SK-N-DZ (cell line): ENCODE measurements at regions not wholly inside any gene's neighbourhood (a gene's known extent, or its start where the extent isn't known, plus 50 kb on each side); places are given as distances from the start of the nearest gene placed in this dataset.
"Not testable (repeated sequence)": the region's sequence is repeated elsewhere in the genome, so short reads cannot be mapped to it uniquely, and the experiment has no call there.

ENCODE experiments used
- DNase-seq: peaks from one replicate; pipeline ENCODE4 v3.0.0-alpha.2; 2015; ENCODE audit warnings: low spot score

GRCh38 chr5:99449786-99450185 lies 521.0 kb upstream of the CHD1 start:
- no peak for DNase-seq

GRCh38 chr5:99445805-99446204 lies 517.0 kb upstream of the CHD1 start:
- no peak for DNase-seq

- DNase-seq = no peak
Observed at GRCh38 chr5:99441235-99441634, 512.4 kb upstream of the CHD1 start.

DNA sequence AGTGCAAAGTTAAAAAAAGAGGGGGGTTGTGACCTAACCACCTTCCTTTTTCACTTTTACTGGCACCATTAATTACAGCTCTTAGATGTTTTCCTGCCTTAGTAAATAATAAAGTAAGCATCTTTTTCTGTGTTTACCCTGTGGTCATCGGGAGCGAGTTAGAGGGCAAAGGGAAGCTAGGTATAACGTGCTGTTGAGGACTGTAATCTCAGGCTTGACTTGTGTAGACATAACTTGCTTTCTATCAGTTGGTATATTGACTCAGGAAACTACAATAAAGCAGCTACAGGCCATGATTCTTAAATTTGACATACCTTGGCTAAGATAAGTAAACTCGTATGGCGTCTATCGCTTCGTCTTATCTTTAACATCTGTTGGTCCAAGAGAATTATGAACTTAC lies 509.8 kb upstream of the CHD1 start:
- no peak for DNase-seq

GRCh38 chr5:99437986-99438385 lies 509.2 kb upstream of the CHD1 start:
- no peak for DNase-seq

GRCh38 chr5:99423396-99423795 lies 494.6 kb upstream of the CHD1 start:
- not testable (repeated sequence) for DNase-seq

GRCh38 chr5:99418640-99419039 lies 489.8 kb upstream of the CHD1 start:
- not testable (repeated sequence) for DNase-seq

DNA sequence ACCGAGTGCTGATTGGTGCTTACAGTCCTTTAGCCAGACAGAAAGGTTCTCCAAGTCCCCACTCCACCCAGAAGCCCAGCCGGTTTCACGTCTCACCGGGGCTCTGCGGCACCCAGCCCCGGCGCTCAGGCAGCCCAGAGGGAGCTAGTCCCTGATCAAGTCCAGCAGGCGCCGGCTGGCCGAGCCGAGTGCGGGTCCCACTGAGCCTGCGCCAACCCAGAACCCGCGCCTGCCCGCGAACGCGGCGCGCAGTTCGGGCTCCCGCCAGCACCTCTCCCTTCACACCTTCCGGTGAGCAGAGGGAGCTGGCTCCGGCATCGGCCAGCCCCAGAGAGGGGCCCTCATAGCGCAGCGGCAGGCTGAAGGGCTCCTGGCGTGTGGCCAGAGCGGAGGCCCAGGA lies 481.6 kb upstream of the CHD1 start:
- DNase-seq = not testable (repeated sequence)

GRCh38 chr5:99404764-99405302 lies 476.0 kb upstream of the CHD1 start:
- DNase-seq = not testable (repeated sequence)

DNA sequence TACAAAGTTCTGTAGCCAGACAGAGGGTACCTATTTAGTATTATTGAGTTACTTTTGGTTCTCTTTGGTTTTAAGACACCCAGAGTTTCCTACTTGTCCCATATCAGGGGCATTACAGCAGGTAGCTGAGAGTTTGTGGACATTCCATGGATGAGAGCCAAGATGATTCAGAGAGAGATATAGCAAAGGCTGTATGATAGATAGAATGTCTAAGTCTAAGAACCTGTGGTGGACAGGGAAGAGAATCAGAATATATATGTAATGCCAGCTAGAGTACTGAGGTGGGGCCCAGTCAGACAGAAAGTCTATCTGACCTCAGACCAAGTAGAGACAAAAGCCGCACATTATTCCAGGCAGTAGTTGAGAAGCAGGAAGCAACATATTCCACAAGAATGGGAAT lies 471.8 kb upstream of the CHD1 start:
- not testable (repeated sequence) for DNase-seq

GRCh38 chr5:99398976-99399375 lies 470.2 kb upstream of the CHD1 start:
- no peak for DNase-seq

DNA sequence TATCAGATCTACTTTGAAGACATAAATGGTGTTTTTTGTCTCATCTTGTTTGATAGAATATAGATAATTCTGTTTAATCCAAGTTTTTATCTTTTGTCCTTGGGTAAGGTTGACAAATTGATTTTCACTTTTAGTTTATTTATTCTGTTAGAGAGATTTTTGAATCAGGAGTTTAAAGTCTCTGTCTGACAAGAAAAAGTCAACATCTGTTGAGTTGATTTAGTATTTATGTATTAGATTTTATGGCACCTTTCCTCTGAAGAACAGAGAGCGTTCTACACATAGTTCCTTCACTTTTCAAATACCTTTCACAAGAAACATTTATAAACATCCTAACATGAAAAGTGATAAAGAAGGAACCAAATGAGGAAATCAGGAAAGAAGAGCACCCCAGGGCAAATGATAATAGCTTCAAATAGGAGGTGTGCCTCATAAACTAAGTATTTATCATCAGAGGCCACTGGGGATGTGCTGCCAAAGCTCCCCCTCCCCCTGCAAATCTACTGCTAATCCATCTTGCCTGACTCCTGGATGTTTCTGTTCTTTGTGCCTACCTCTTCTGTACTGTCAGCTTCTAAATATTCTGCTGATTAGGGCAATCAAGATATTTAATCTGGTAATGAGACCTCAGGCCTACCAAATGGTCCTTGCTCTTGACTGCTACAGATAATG lies 457.7 kb upstream of the CHD1 start:
- DNase-seq = no peak

- no peak for DNase-seq
Observed at GRCh38 chr5:99379187-99379586, 450.4 kb upstream of the CHD1 start.

DNA sequence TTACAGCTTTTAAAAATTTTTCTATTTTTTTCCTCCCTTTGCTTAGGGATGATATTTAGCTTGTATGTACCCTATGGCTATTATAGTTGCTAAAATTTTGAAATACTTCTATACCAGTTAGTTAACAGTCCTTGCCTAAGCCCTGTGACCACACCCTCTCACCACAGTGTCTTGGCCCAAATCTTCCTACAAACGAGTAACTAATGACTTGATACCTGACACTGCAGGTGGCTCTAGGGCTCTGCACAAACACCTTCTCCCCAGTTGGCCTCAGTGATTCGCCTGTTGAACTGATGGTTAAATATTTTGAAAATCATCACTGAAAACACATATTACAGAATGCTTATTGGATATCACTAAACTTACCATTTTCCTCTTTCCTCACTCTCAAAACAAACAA lies 449.6 kb upstream of the CHD1 start:
- DNase-seq = no peak

- no peak for DNase-seq
Observed at GRCh38 chr5:99369797-99370593, 441.2 kb upstream of the CHD1 start.

GRCh38 chr5:99368726-99369125 lies 439.9 kb upstream of the CHD1 start:
- no peak for DNase-seq

- DNase-seq = no peak
Observed at GRCh38 chr5:99355881-99356280, 427.1 kb upstream of the CHD1 start.

- DNase-seq = no peak
Observed at GRCh38 chr5:99349787-99350186, 421.0 kb upstream of the CHD1 start.

DNA sequence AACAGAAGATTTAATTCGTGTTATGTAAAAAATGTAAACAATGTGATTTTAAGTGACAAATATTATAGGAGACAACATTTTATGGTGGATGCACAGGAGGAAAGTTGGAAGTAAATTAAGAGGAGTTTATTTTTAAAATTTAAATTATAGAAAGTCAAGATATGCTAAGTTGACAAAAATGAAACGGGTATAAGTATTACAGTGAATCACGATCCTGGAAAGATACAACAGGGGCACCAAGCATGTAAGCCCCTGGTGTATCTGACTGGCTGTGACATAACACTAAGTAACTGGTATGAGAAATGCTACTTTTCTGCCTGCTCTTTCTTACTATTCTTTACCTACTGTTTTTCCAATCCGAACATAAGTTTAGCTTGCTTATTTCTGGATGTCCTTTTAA lies 419.8 kb upstream of the CHD1 start:
- no peak for DNase-seq

DNA sequence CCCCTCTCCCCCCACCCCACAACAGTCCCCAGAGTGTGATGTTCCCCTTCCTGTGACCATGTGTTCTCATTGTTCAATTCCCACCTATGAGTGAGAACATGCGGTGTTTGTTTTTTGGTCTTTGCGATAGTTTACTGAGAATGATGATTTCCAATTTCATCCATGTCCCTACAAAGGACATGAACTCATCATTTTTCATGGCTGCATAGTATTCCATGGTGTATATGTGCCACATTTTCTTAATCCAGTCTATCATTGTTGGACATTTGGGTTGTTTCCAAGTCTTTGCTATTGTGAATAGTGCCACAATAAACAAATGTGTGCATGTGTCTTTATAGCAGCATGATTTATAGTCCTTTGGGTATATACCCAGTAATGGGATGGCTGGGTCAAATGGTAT lies 411.0 kb upstream of the CHD1 start:
- not testable (repeated sequence) for DNase-seq

GRCh38 chr5:99334936-99335335 lies 406.1 kb upstream of the CHD1 start:
- no peak for DNase-seq

GRCh38 chr5:99331061-99331460 lies 402.3 kb upstream of the CHD1 start:
- DNase-seq = no peak

- DNase-seq = peak; percentile 25
Observed at GRCh38 chr5:99320436-99320835, 391.6 kb upstream of the CHD1 start.
